Astrocyte (in vitro differentiated cells and primary cell): ENCODE measurements at regions not wholly inside any gene's neighbourhood (a gene's known extent, or its start where the extent isn't known, plus 50 kb on each side); places are given as distances from the start of the nearest gene placed in this dataset.

Experiments used
- DNase-seq: peaks from one replicate; pipeline ENCODE4 v3.0.0-alpha.2; 2010; ENCODE audit warnings: low read depth
- FAIRE-seq: peaks from 2 replicates; lab custom pipeline; 2011; peaks lifted over from hg19 to GRCh38; lab: Jason Lieb, UNC
- H2AFZ ChIP-seq: 2 replicates; pipeline ENCODE4 v1.6.0; 2012; ENCODE audit warnings: low read depth, low read length, inconsistent platforms
- H3K27ac ChIP-seq: 2 replicates; pipeline ENCODE4 v1.5.1; 2011; ENCODE audit warnings: low read depth, low read length, inconsistent platforms
- H3K27me3 ChIP-seq: 2 replicates; pipeline ENCODE4 v1.6.0; 2011; ENCODE audit warnings: low read length, inconsistent platforms; ENCODE audit not compliant: insufficient read depth
- H3K36me3 ChIP-seq: 2 replicates; pipeline ENCODE4 v1.5.1; 2011; ENCODE audit warnings: low read length, inconsistent platforms; ENCODE audit not compliant: insufficient read depth
- H3K4me1 ChIP-seq: 2 replicates; pipeline ENCODE4 v1.5.1; 2011; ENCODE audit warnings: low read length, inconsistent platforms; ENCODE audit not compliant: insufficient read depth
- H3K4me2 ChIP-seq: 2 replicates; pipeline ENCODE4 v1.6.0; 2012; ENCODE audit warnings: low read length, inconsistent platforms
- H3K4me3 ChIP-seq: 2 replicates; pipeline ENCODE4 v1.5.1; 2011; ENCODE audit warnings: low read depth, mild to moderate bottlenecking, low read length, inconsistent platforms; ENCODE audit not compliant: insufficient read depth
- H3K79me2 ChIP-seq: 2 replicates; pipeline ENCODE4 v1.6.0; 2012; ENCODE audit warnings: mild to moderate bottlenecking, low read length, inconsistent platforms; ENCODE audit not compliant: insufficient read depth
- H3K9ac ChIP-seq: 2 replicates; pipeline ENCODE4 v1.6.0; 2012; ENCODE audit warnings: mild to moderate bottlenecking, low read length, inconsistent platforms
- H3K9me3 ChIP-seq: 2 replicates; pipeline ENCODE4 v1.5.1; 2012; ENCODE audit warnings: low read depth, mild to moderate bottlenecking, low read length, inconsistent platforms; ENCODE audit not compliant: insufficient read depth
- H4K20me1 ChIP-seq: 2 replicates; pipeline ENCODE4 v1.6.0; 2012; ENCODE audit warnings: low read length, inconsistent platforms; ENCODE audit not compliant: insufficient read depth
- H3K27ac Mint-ChIP-seq: one replicate; pipeline ENCODE4 v1.8.0; 2021; ENCODE audit warnings: mild to moderate bottlenecking, mixed read lengths; ENCODE audit not compliant: unreplicated experiment
- H3K27me3 Mint-ChIP-seq: one replicate; pipeline ENCODE4 v1.8.0; 2021; ENCODE audit warnings: low read depth, mixed read lengths; ENCODE audit not compliant: unreplicated experiment
- H3K36me3 Mint-ChIP-seq: one replicate; pipeline ENCODE4 v1.8.0; 2021; ENCODE audit warnings: low read depth, mixed read lengths; ENCODE audit not compliant: unreplicated experiment
- H3K4me1 Mint-ChIP-seq: one replicate; pipeline ENCODE4 v1.8.0; 2021; ENCODE audit warnings: low read depth, mixed read lengths; ENCODE audit not compliant: unreplicated experiment
- H3K4me3 Mint-ChIP-seq: one replicate; pipeline ENCODE4 v1.8.0; 2021; ENCODE audit warnings: mild to moderate bottlenecking, moderate library complexity, mixed read lengths; ENCODE audit not compliant: unreplicated experiment
- H3K9me3 Mint-ChIP-seq: one replicate; pipeline ENCODE4 v1.8.0; 2021; ENCODE audit warnings: mild to moderate bottlenecking, mixed read lengths; ENCODE audit not compliant: unreplicated experiment
- CTCF ChIP-seq: IDR thresholded peaks from 2 replicates; pipeline ENCODE4 v1.5.1; 2011; ENCODE audit warnings: low read depth, mild to moderate bottlenecking, inconsistent platforms, low read length, moderate library complexity; ENCODE audit not compliant: insufficient read depth
- EZH2 ChIP-seq: IDR thresholded peaks from 2 replicates; pipeline ENCODE4 v1.6.1; 2012; ENCODE audit warnings: mild to moderate bottlenecking, low read length, inconsistent platforms; ENCODE audit not compliant: insufficient read depth

DNA sequence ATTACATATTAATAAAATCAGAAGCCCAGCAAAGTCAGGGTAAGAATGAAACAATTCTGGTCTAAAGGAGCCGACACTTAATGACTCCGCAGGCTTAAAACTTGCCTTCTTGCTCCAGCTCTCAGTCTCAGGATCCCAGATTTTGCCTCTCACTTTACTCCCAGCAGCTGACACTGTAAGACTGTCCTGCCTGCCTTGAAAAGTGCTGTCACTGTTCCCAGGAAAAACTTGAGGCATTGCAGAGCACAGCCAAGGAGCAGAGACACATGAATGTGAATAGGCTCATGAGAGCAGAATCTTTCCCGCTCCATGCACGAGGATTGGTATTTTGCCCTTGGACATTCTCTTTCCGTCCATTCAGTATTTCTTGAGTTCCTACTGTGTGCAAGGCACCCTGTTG lies 457.6 kb upstream of the ZFHX3 start:
- H3K36me3 Mint-ChIP-seq = no peaks in the 10 kb centered on the region
- Histone ChIP-seq H3K9me3 (no peaks in the 10 kb centered on the region), H3K4me2 (no peak overlapping the region), H3K4me3 (no peak overlapping the region), H3K9ac (no peak overlapping the region), H3K79me2 (no peaks in the 10 kb centered on the region), H3K27ac (no peak overlapping the region), H3K36me3 (no peaks in the 10 kb centered on the region), H3K27me3 (no peaks in the 10 kb centered on the region), H2AFZ (no peak overlapping the region), H3K4me1 (no peaks in the 10 kb centered on the region), H4K20me1 (no peaks in the 10 kb centered on the region)
- H3K9me3 Mint-ChIP-seq = no peaks in the 10 kb centered on the region
- no peaks in the 10 kb centered on the region for H3K27me3 Mint-ChIP-seq
- no peak overlapping the region for H3K27ac Mint-ChIP-seq
- FAIRE-seq = no peak
- DNase-seq = no peak
- H3K4me3 Mint-ChIP-seq = no peak overlapping the region
- TF ChIP-seq EZH2 = no peak
- no peak for TF ChIP-seq CTCF
- H3K4me1 Mint-ChIP-seq = no peaks in the 10 kb centered on the region

- H3K9me3 ChIP-seq = no peaks in the 10 kb centered on the region
- no peaks in the 10 kb centered on the region for H3K4me1 ChIP-seq
- no peaks in the 10 kb centered on the region for H3K4me1 Mint-ChIP-seq
- no peaks in the 10 kb centered on the region for H3K9me3 Mint-ChIP-seq
- H4K20me1 ChIP-seq = no peaks in the 10 kb centered on the region
- no peak for DNase-seq
- no peaks in the 10 kb centered on the region for H3K36me3 Mint-ChIP-seq
- H3K27me3 ChIP-seq = no peaks in the 10 kb centered on the region
- no peaks in the 10 kb centered on the region for H3K79me2 ChIP-seq
- H3K4me2 ChIP-seq = no peak overlapping the region
- H3K27me3 Mint-ChIP-seq = no peaks in the 10 kb centered on the region
- no peak overlapping the region for H3K27ac Mint-ChIP-seq
- H2AFZ ChIP-seq = no peak overlapping the region
- H3K9ac ChIP-seq = no peak overlapping the region
- TF ChIP-seq EZH2 (no peak), CTCF (no peak)
- H3K4me3 ChIP-seq = no peak overlapping the region
- H3K27ac ChIP-seq = no peak overlapping the region
- H3K4me3 Mint-ChIP-seq = no peak overlapping the region
- FAIRE-seq = no peak
- H3K36me3 ChIP-seq = no peaks in the 10 kb centered on the region
Observed at GRCh38 chr16:73504591-73505575, 457.0 kb upstream of the ZFHX3 start.

DNA sequence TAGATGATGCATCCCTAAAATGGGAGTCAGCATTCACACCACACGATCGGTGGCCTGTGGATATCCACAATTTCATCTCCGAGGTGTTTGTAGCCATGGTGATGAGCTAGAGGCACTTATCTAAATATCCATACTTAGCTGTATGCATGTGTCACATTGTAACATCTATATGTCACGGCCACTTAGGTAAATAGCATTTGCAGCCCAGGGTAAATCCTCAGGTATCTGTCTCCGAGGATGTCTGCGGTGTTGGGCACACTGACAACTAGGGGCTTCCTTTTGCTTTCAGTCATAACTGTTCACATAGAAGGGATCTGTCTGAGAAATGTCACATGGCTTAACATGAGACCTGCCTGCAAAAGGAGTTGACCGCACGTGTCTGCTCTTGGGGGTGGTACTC lies 455.2 kb upstream of the ZFHX3 start:
- Histone ChIP-seq H4K20me1 (no peaks in the 10 kb centered on the region), H3K27ac (no peak overlapping the region), H3K79me2 (no peaks in the 10 kb centered on the region), H3K9me3 (no peaks in the 10 kb centered on the region), H3K9ac (no peak overlapping the region), H3K4me3 (no peak overlapping the region), H3K27me3 (no peaks in the 10 kb centered on the region), H3K4me1 (no peaks in the 10 kb centered on the region), H2AFZ (no peak overlapping the region), H3K4me2 (no peak overlapping the region), H3K36me3 (no peaks in the 10 kb centered on the region)
- FAIRE-seq (no peak), DNase-seq (no peak)
- H3K4me1 Mint-ChIP-seq = no peaks in the 10 kb centered on the region
- H3K36me3 Mint-ChIP-seq = no peaks in the 10 kb centered on the region
- H3K27me3 Mint-ChIP-seq = no peaks in the 10 kb centered on the region
- H3K9me3 Mint-ChIP-seq = no peaks in the 10 kb centered on the region
- no peak for TF ChIP-seq CTCF
- TF ChIP-seq EZH2 = no peak
- H3K4me3 Mint-ChIP-seq = no peak overlapping the region
- no peak overlapping the region for H3K27ac Mint-ChIP-seq
